KMS-11 (cell line): ENCODE measurements at regions not wholly inside any gene's neighbourhood (a gene's known extent, or its start where the extent isn't known, plus 50 kb on each side); places are given as distances from the start of the nearest gene placed in this dataset.

Experiments
- H2AFZ ChIP-seq: fragments of 200-600 bp; sonication (generic); 2 replicates; pipeline ENCODE4 v1.6.1; 2016; ENCODE audit warnings: antibody characterized with exemption, mixed run types, low read depth
- H3K27ac ChIP-seq: fragments of 200-600 bp; sonication (generic); 2 replicates; pipeline ENCODE4 v1.6.1; 2016; ENCODE audit warnings: mild to moderate bottlenecking, mixed run types
- H3K27me3 ChIP-seq: fragments of 200-600 bp; sonication (generic); 2 replicates; pipeline ENCODE4 v1.6.1; 2017; ENCODE audit warnings: mild to moderate bottlenecking, low read depth, mixed run types, moderate library complexity; ENCODE audit not compliant: insufficient read depth
- H3K36me3 ChIP-seq: fragments of 200-600 bp; sonication (generic); 2 replicates; pipeline ENCODE4 v1.6.1; 2017; ENCODE audit warnings: mild to moderate bottlenecking, mixed run types; ENCODE audit not compliant: insufficient read depth
- H3K4me1 ChIP-seq: fragments of 200-600 bp; sonication (generic); 2 replicates; pipeline ENCODE4 v1.6.1; 2016; ENCODE audit warnings: mild to moderate bottlenecking, low read depth, mixed run types; ENCODE audit not compliant: poor library complexity, severe bottlenecking
- H3K4me2 ChIP-seq: fragments of 200-600 bp; sonication (generic); 2 replicates; pipeline ENCODE4 v1.7.0; 2016; ENCODE audit warnings: mild to moderate bottlenecking, mixed run types
- H3K4me3 ChIP-seq: fragments of 200-600 bp; sonication (generic); IDR thresholded peaks from 2 replicates; pipeline ENCODE4 v1.6.1; 2017; ENCODE audit warnings: low read depth, low read length, mixed read lengths; ENCODE audit not compliant: insufficient read depth
- H3K79me2 ChIP-seq: fragments of 200-600 bp; sonication (generic); 2 replicates; pipeline ENCODE4 v1.6.1; 2016; ENCODE audit warnings: low read depth, mixed run types; ENCODE audit not compliant: insufficient read depth
- H3K9ac ChIP-seq: fragments of 200-600 bp; sonication (generic); 2 replicates; pipeline ENCODE4 v1.6.1; 2016; ENCODE audit warnings: mild to moderate bottlenecking, mixed run types
- H4K20me1 ChIP-seq: fragments of 200-600 bp; sonication (generic); 2 replicates; pipeline ENCODE4 v1.6.1; 2016; ENCODE audit warnings: mild to moderate bottlenecking, mixed run types; ENCODE audit not compliant: insufficient read depth
- TF ChIP-seq, protein P1 (sequence below): fragments of 200-600 bp; sonication (generic); conservative IDR thresholded peaks from 2 replicates; pipeline ENCODE4 v1.6.1; 2017; ENCODE audit warnings: low read depth, mild to moderate bottlenecking, antibody characterized with exemption, low read length, moderate library complexity, mixed read lengths

DNA sequence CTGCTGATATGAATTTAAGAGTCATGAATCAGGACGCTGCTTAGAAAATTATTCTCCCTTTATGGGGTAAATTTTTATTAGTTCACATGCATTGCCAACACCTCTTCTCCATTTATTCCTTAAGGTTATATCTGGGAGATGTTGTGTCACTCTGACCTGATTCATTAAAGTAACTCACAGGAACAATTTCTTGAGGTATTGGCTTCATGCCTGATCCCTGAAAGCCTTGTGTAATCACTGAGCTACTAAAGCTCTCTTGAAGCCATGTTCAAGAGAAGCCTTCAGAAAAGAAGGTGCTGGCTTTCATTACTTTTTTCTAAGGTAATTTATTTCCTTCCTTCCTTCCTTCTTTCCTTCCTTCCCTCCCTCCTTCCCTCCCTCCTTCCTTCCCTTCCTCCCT lies 420.6 kb downstream of the RAB38 start:
- no peak overlapping the region for H3K4me3 ChIP-seq
- TF ChIP-seq, protein P1, sequence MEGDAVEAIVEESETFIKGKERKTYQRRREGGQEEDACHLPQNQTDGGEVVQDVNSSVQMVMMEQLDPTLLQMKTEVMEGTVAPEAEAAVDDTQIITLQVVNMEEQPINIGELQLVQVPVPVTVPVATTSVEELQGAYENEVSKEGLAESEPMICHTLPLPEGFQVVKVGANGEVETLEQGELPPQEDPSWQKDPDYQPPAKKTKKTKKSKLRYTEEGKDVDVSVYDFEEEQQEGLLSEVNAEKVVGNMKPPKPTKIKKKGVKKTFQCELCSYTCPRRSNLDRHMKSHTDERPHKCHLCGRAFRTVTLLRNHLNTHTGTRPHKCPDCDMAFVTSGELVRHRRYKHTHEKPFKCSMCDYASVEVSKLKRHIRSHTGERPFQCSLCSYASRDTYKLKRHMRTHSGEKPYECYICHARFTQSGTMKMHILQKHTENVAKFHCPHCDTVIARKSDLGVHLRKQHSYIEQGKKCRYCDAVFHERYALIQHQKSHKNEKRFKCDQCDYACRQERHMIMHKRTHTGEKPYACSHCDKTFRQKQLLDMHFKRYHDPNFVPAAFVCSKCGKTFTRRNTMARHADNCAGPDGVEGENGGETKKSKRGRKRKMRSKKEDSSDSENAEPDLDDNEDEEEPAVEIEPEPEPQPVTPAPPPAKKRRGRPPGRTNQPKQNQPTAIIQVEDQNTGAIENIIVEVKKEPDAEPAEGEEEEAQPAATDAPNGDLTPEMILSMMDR: no peak
- no peak overlapping the region for H2AFZ ChIP-seq
- no peaks in the 10 kb centered on the region for H3K4me1 ChIP-seq
- no peaks in the 10 kb centered on the region for H3K79me2 ChIP-seq
- H3K9ac ChIP-seq: no peak overlapping the region
- no peaks in the 10 kb centered on the region for H4K20me1 ChIP-seq
- H3K36me3 ChIP-seq: no peaks in the 10 kb centered on the region
- no peak overlapping the region for H3K4me2 ChIP-seq
- H3K27me3 ChIP-seq: no peaks in the 10 kb centered on the region
- H3K27ac ChIP-seq: no peak overlapping the region

DNA sequence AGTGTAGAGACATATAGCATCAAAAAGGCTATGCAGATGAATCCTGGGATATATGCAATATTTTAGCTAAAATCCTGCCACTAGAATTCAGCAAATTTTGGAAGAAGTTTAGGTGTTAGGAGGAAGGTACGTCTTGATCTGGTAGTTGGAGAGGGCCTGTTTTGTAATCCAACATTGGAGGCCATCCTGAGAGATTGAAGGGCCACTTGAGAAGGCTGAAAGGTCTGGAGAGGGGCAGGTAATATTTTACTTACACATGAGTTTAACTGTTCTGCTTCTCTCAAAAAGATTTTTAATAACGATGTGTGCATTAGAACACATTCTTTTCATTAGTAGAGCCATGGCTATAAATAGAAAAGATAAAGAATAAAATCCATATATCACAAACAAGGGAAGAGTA lies 422.1 kb downstream of the RAB38 start:
- TF ChIP-seq, protein P1: no peak
- no peaks in the 10 kb centered on the region for H4K20me1 ChIP-seq
- H2AFZ ChIP-seq: no peak overlapping the region
- no peak overlapping the region for H3K27ac ChIP-seq
- H3K79me2 ChIP-seq: no peaks in the 10 kb centered on the region
- no peaks in the 10 kb centered on the region for H3K36me3 ChIP-seq
- H3K4me2 ChIP-seq: no peak overlapping the region
- H3K9ac ChIP-seq: no peak overlapping the region
- H3K4me1 ChIP-seq: no peaks in the 10 kb centered on the region
- no peak overlapping the region for H3K4me3 ChIP-seq
- H3K27me3 ChIP-seq: no peaks in the 10 kb centered on the region

DNA sequence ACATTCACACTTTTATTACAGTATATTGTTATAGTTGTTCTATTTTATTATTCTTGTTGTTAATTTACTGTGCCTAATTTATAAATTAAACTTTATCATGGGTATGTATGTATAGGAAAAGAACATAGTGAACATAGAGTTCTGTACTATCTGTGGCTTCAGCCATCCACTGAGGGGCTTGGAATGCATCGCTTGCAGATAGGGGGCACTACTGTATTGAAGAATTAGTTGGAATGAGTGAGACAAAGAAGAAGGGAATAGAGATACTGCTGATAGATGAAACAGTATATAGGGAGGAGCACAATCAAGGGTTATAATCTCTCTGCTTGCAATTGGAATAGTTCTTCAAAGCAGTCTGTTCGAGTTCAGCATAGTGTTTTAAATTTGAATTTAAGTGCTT lies 432.2 kb downstream of the RAB38 start:
- Histone ChIP-seq H3K27ac (no peak overlapping the region), H3K4me3 (no peak overlapping the region), H2AFZ (no peak overlapping the region), H3K4me1 (no peaks in the 10 kb centered on the region), H3K27me3 (no peaks in the 10 kb centered on the region), H4K20me1 (no peaks in the 10 kb centered on the region), H3K79me2 (no peaks in the 10 kb centered on the region), H3K4me2 (no peak overlapping the region), H3K9ac (no peak overlapping the region), H3K36me3 (no peaks in the 10 kb centered on the region)
- TF ChIP-seq, protein P1: no peak

DNA sequence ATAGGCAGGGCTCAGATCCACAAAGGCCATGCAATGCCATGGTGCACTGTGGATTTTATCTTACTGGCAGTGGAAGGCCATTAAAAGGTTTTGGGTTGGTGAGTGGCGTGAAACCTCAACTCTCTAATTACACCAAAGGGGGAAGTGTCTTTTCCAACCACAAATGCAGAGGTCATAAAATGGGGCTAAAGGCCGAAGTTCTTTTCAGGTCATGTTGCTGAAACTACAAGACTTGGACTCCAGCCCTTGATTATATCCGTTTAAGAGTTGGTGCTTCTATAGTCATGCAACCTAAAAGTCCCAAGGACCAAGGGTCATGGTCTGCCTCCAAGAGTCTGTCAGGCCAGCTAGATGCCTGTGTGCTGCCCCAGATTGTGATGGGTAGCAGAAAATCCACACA lies 434.3 kb downstream of the RAB38 start:
- H3K4me2 ChIP-seq: no peak overlapping the region
- no peak overlapping the region for H3K9ac ChIP-seq
- no peak overlapping the region for H2AFZ ChIP-seq
- no peak overlapping the region for H3K27ac ChIP-seq
- H3K4me1 ChIP-seq: no peaks in the 10 kb centered on the region
- no peaks in the 10 kb centered on the region for H3K79me2 ChIP-seq
- TF ChIP-seq, protein P1: no peak
- H3K27me3 ChIP-seq: no peaks in the 10 kb centered on the region
- no peaks in the 10 kb centered on the region for H3K36me3 ChIP-seq
- H4K20me1 ChIP-seq: no peaks in the 10 kb centered on the region
- H3K4me3 ChIP-seq: no peak overlapping the region

DNA sequence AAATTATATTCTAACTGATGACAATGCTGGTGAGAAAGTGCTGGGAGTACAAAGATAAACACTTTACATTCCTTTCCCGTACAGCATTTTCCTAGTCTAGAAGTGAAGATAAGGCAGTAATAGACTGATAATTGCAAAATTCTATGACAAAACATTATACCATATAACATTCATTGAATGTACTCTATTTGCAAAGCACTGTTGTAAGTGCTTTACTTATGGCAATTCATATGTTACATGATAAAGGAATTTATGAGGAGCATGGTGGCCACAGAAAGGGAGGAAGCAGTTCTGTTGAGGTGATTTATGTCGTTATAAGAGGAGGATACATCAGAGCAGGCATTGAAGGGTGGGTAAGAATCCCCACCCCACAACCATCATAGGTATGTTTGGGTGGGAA lies 434.8 kb downstream of the RAB38 start:
- TF ChIP-seq, protein P1: no peak
- H4K20me1 ChIP-seq: no peaks in the 10 kb centered on the region
- no peak overlapping the region for H3K4me2 ChIP-seq
- no peaks in the 10 kb centered on the region for H3K36me3 ChIP-seq
- H3K79me2 ChIP-seq: no peaks in the 10 kb centered on the region
- H3K4me3 ChIP-seq: no peak overlapping the region
- no peaks in the 10 kb centered on the region for H3K4me1 ChIP-seq
- H3K9ac ChIP-seq: no peak overlapping the region
- no peak overlapping the region for H3K27ac ChIP-seq
- H2AFZ ChIP-seq: no peak overlapping the region
- H3K27me3 ChIP-seq: no peaks in the 10 kb centered on the region
